ENCODE measurements at regions not wholly inside any gene's neighbourhood (a gene's known extent, or its start where the extent isn't known, plus 50 kb on each side); places are given as distances from the start of the nearest gene placed in this dataset.
A peak's percentile ranks its signal among the peaks of the same experiment; 100 is the strongest.

GRCh38 chr18:46278481-46279465, 174.6 kb downstream of the HAUS1 start:
- Histone ChIP-seq H3K36me3 (ENCODE audit: insufficient read depth, low read length, poor library complexity, severe bottlenecking) (no peaks in the 10 kb centered on the region), H3K4me1 (ENCODE audit: insufficient read depth, low read length, poor library complexity, severe bottlenecking) (peaks cover 28% of the 10 kb centered on the region), H3K27ac (ENCODE audit: low read depth, low read length, poor library complexity, severe bottlenecking) (peak overlapping the region; percentile 49), H3K4me3 (ENCODE audit: low read depth, low read length, poor library complexity, severe bottlenecking) (no peak overlapping the region), H3K9me3 (ENCODE audit: low read depth, low read length, poor library complexity, severe bottlenecking) (no peaks in the 10 kb centered on the region), H3K27me3 (replicated peaks; ENCODE audit: insufficient read depth, low read depth, low read length, poor library complexity) (no peaks in the 10 kb centered on the region)
- peak; percentile 76 for DNase-seq (ENCODE audit: low spot score)
- ChIA-PET POLR2A (ENCODE audit: low non-redundant PET) (interaction anchor here (0.6 kb wide), 1 partner anchor 15 kb away, joined by 3 read pairs; no protein-coding TSS in a partner anchor), CTCF (interaction anchor here (1.0 to 3.5 kb wide), 2 partner anchors 105 to 106 kb away, joined by 4 to 21 read pairs; a partner anchor contains a TSS)
- BruUV-seq (replicated peaks): no TSS peak
- intact Hi-C loops (cut with micrococcal nuclease; ENCODE audit: unreplicated experiment): no loop called here
- TF ChIP-seq EZH2 (IDR thresholded peaks at IDR 0.05; ENCODE audit: borderline replicate concordance, low read depth, low read length, poor library complexity, severe bottlenecking) (no peak), CTCF (conservative IDR thresholded peaks at IDR 0.05; ENCODE audit: low read depth, low read length) (no peak)

GRCh38 chr18:46279673-46280072, 175.5 kb downstream of the HAUS1 start:
- ChIA-PET POLR2A (ENCODE audit: low non-redundant PET) (no interaction called here), CTCF (interaction anchor here (3.5 kb wide), 1 partner anchor 107 kb away, joined by 21 read pairs; a partner anchor contains a TSS)
- Histone ChIP-seq H3K27ac (ENCODE audit: low read depth, low read length, poor library complexity, severe bottlenecking) (no peak overlapping the region), H3K36me3 (ENCODE audit: insufficient read depth, low read length, poor library complexity, severe bottlenecking) (no peaks in the 10 kb centered on the region), H3K9me3 (ENCODE audit: low read depth, low read length, poor library complexity, severe bottlenecking) (no peaks in the 10 kb centered on the region), H3K4me1 (ENCODE audit: insufficient read depth, low read length, poor library complexity, severe bottlenecking) (peaks cover 28% of the 10 kb centered on the region), H3K4me3 (ENCODE audit: low read depth, low read length, poor library complexity, severe bottlenecking) (no peak overlapping the region), H3K27me3 (replicated peaks; ENCODE audit: insufficient read depth, low read depth, low read length, poor library complexity) (no peaks in the 10 kb centered on the region)
- TF ChIP-seq EZH2 (IDR thresholded peaks at IDR 0.05; ENCODE audit: borderline replicate concordance, low read depth, low read length, poor library complexity, severe bottlenecking) (no peak), CTCF (conservative IDR thresholded peaks at IDR 0.05; ENCODE audit: low read depth, low read length) (no peak)
- no TSS peak for BruUV-seq (replicated peaks)
- intact Hi-C loops (cut with micrococcal nuclease; ENCODE audit: unreplicated experiment): no loop called here
- no peak for DNase-seq (ENCODE audit: low spot score)

- CTCF ChIA-PET: interaction anchor here (0.5 to 3.5 kb wide), 15 partner anchors 10 to 377 kb away, joined by 3 to 35 read pairs (median 5); partner anchors contain the start of gene LOXHD1
- Histone ChIP-seq H3K27ac (ENCODE audit: low read depth, low read length, poor library complexity, severe bottlenecking) (no peak overlapping the region), H3K9me3 (ENCODE audit: low read depth, low read length, poor library complexity, severe bottlenecking) (no peaks in the 10 kb centered on the region), H3K27me3 (replicated peaks; ENCODE audit: insufficient read depth, low read depth, low read length, poor library complexity) (no peaks in the 10 kb centered on the region), H3K4me1 (ENCODE audit: insufficient read depth, low read length, poor library complexity, severe bottlenecking) (peaks cover 28% of the 10 kb centered on the region), H3K4me3 (ENCODE audit: low read depth, low read length, poor library complexity, severe bottlenecking) (no peak overlapping the region), H3K36me3 (ENCODE audit: insufficient read depth, low read length, poor library complexity, severe bottlenecking) (no peaks in the 10 kb centered on the region)
- POLR2A ChIA-PET (ENCODE audit: low non-redundant PET): no interaction called here
- no TSS peak for BruUV-seq (replicated peaks)
- intact Hi-C loops (cut with micrococcal nuclease; ENCODE audit: unreplicated experiment): loop anchor here (1.0 kb wide), 3 partner anchors 200 to 377 kb away; no protein-coding TSS in a partner anchor
- TF ChIP-seq CTCF (conservative IDR thresholded peaks at IDR 0.05; ENCODE audit: low read depth, low read length) (peak; percentile 92), EZH2 (IDR thresholded peaks at IDR 0.05; ENCODE audit: borderline replicate concordance, low read depth, low read length, poor library complexity, severe bottlenecking) (no peak)
- peak; percentile 83 for DNase-seq (ENCODE audit: low spot score)
Observed at GRCh38 chr18:46281185-46282176, 177.3 kb downstream of the HAUS1 start.

Measured in A673 (cell line).